HG03432 (cell line): ENCODE measurements at regions not wholly inside any gene's neighbourhood (a gene's known extent, or its start where the extent isn't known, plus 50 kb on each side); places are given as distances from the start of the nearest gene placed in this dataset.
"Not testable (repeated sequence)": the region's sequence is repeated elsewhere in the genome, so short reads cannot be mapped to it uniquely, and the experiment has no call there.

ENCODE experiments used
- ATAC-seq: cut with Tn5 transposase; IDR thresholded peaks from one replicate; pipeline ENCODE4 v1.9.1; 2021; ENCODE audit warnings: mild to moderate bottlenecking, moderate library complexity; ENCODE audit not compliant: unreplicated experiment

GRCh38 chr2:34280606-34281005 is 681.5 kb upstream of the FAM98A start:
- ATAC-seq = no peak

GRCh38 chr2:34266908-34267697 is 668.0 kb upstream of the FAM98A start:
- ATAC-seq = peak; percentile 99

GRCh38 chr2:34261701-34262100 is 662.6 kb upstream of the FAM98A start:
- no peak for ATAC-seq

GRCh38 chr2:34254272-34254878 is 655.3 kb upstream of the FAM98A start:
- no peak for ATAC-seq

GRCh38 chr2:34252111-34252510 is 653.0 kb upstream of the FAM98A start:
- ATAC-seq = no peak

GRCh38 chr2:34251578-34251977 is 652.5 kb upstream of the FAM98A start:
- no peak for ATAC-seq

- no peak for ATAC-seq
Observed at GRCh38 chr2:34244195-34244594, 645.1 kb upstream of the FAM98A start.

- no peak for ATAC-seq
Observed at GRCh38 chr2:34242763-34243123, 643.6 kb upstream of the FAM98A start.

GRCh38 chr2:34241905-34242762 is 643.0 kb upstream of the FAM98A start:
- no peak for ATAC-seq

GRCh38 chr2:34239511-34239910 is 640.4 kb upstream of the FAM98A start:
- ATAC-seq = no peak

GRCh38 chr2:34234823-34235222 is 635.7 kb upstream of the FAM98A start:
- no peak for ATAC-seq

- no peak for ATAC-seq
Observed at GRCh38 chr2:34229998-34230397, 630.9 kb upstream of the FAM98A start.

- ATAC-seq = no peak
Observed at GRCh38 chr2:34215174-34215573, 616.1 kb upstream of the FAM98A start.

- ATAC-seq = not testable (repeated sequence)
Observed at GRCh38 chr2:34210382-34210781, 611.3 kb upstream of the FAM98A start.

- no peak for ATAC-seq
Observed at GRCh38 chr2:34204560-34204959, 605.5 kb upstream of the FAM98A start.

- ATAC-seq = no peak
Observed at GRCh38 chr2:34201099-34201498, 602.0 kb upstream of the FAM98A start.

GRCh38 chr2:34199971-34200370 is 600.9 kb upstream of the FAM98A start:
- no peak for ATAC-seq

GRCh38 chr2:34193164-34193563 is 594.1 kb upstream of the FAM98A start:
- ATAC-seq = no peak

- no peak for ATAC-seq
Observed at GRCh38 chr2:34188464-34189303, 589.6 kb upstream of the FAM98A start.

- no peak for ATAC-seq
Observed at GRCh38 chr2:34179511-34179910, 580.4 kb upstream of the FAM98A start.

GRCh38 chr2:34178482-34178881 is 579.4 kb upstream of the FAM98A start:
- ATAC-seq = no peak
